ENCODE measurements at regions not wholly inside any gene's neighbourhood (a gene's known extent, or its start where the extent isn't known, plus 50 kb on each side); places are given as distances from the start of the nearest gene placed in this dataset.
"Not testable (repeated sequence)": the region's sequence is repeated elsewhere in the genome, so short reads cannot be mapped to it uniquely, and the experiment has no call there.

GRCh38 chr4:160110891-160111290, 1008.0 kb downstream of the RAPGEF2 start:
- Histone ChIP-seq H3K36me3 (no peaks in the 10 kb centered on the region), H3K4me3 (no peak overlapping the region), H3K4me1 (no peaks in the 10 kb centered on the region), H3K9me3 (peaks cover 0 to 78% (median 5%) of the 10 kb centered on the region in 11 donors), H3K27ac (no peak overlapping the region), H3K27me3 (no peaks in the 10 kb centered on the region)
- no peak for TF ChIP-seq CTCF (IDR thresholded peaks at IDR 0.05)
- 57 to 64% methylated on average over 3 of the region's 3 CpGs for WGBS, 2 donors
- no peak for DNase-seq
- intact Hi-C loops (cut with DNase I), result no loop called here
- ATAC-seq, result no peak

- intact Hi-C loops (cut with DNase I), result no loop called here
These were observed 1014.8 kb downstream of the RAPGEF2 start for GRCh38 chr4:160117686-160118085.

GRCh38 chr4:160125576-160126287, 1022.9 kb downstream of the RAPGEF2 start:
- intact Hi-C loops (cut with DNase I); ATAC-seq; H3K27ac ChIP-seq; DNase-seq; H3K36me3 ChIP-seq; H3K4me1 ChIP-seq; H3K27me3 ChIP-seq; H3K4me3 ChIP-seq; H3K9me3 ChIP-seq: not testable (repeated sequence)
- WGBS, 2 donors, result 85 to 88% methylated on average over 24 of the region's 24 CpGs

More at GRCh38 chr4:160117686-160118085, 1014.8 kb downstream of the RAPGEF2 start:
- no peaks in the 10 kb centered on the region for H3K36me3 ChIP-seq
- ATAC-seq, result no peak
- no peaks in the 10 kb centered on the region for H3K4me1 ChIP-seq
- no peak for DNase-seq
- no peak overlapping the region for H3K27ac ChIP-seq
- H3K9me3 ChIP-seq, result peaks cover 0 to 61% (median 0%) of the 10 kb centered on the region in 11 donors
- no peak overlapping the region for H3K4me3 ChIP-seq
- TF ChIP-seq CTCF (IDR thresholded peaks at IDR 0.05), result no peak
- no peaks in the 10 kb centered on the region for H3K27me3 ChIP-seq

- no peak overlapping the region for H3K27ac ChIP-seq
- no peaks in the 10 kb centered on the region for H3K36me3 ChIP-seq
- H3K9me3 ChIP-seq, result peaks cover 0 to 23% (median 8%) of the 10 kb centered on the region in 11 donors
- no peak for ATAC-seq
- no peaks in the 10 kb centered on the region for H3K4me1 ChIP-seq
- TF ChIP-seq CTCF (IDR thresholded peaks at IDR 0.05), result no peak
- no peak overlapping the region for H3K4me3 ChIP-seq
- no peak for DNase-seq
- intact Hi-C loops (cut with DNase I), result no loop called here
- H3K27me3 ChIP-seq, result no peaks in the 10 kb centered on the region
These were observed 1024.3 kb downstream of the RAPGEF2 start for GRCh38 chr4:160127211-160127610.

- DNase-seq (no peak), ATAC-seq (no peak)
- H3K27me3 ChIP-seq, result no peaks in the 10 kb centered on the region
- WGBS, 2 donors, result 60 to 65% methylated on average over 2 of the region's 2 CpGs
- H3K27ac ChIP-seq, result no peak overlapping the region
- TF ChIP-seq CTCF (IDR thresholded peaks at IDR 0.05), result no peak
- H3K9me3 ChIP-seq, result peaks cover 0 to 38% (median 22%) of the 10 kb centered on the region in 11 donors
- no peak overlapping the region for H3K4me3 ChIP-seq
- H3K4me1 ChIP-seq, result no peaks in the 10 kb centered on the region
- intact Hi-C loops (cut with DNase I), result no loop called here
- no peaks in the 10 kb centered on the region for H3K36me3 ChIP-seq
These were observed 1026.6 kb downstream of the RAPGEF2 start for GRCh38 chr4:160129439-160129838.
